Small intestine (tissue), 7 donors: ENCODE measurements at regions not wholly inside any gene's neighbourhood (a gene's known extent, or its start where the extent isn't known, plus 50 kb on each side); places are given as distances from the start of the nearest gene placed in this dataset.

Experiments used
- DNase-seq, 2 donors: peaks; one replicate each; pipeline versions ENCODE4 v3.0.0 to v3.0.0-alpha.2; 2013
- FAIRE-seq: peaks from 2 replicates; lab custom pipeline; 2012; peaks lifted over from hg19 to GRCh38; lab: Jason Lieb, UNC
- H3K27ac ChIP-seq, 3 donors: one replicate each; pipeline ENCODE4 v1.5.1; 2013; ENCODE audit warnings: low read length in 2 of 3, mild to moderate bottlenecking in 2 of 3, control low read depth in 1 of 3, inconsistent platforms in 1 of 3, low read depth in 1 of 3, moderate library complexity in 1 of 3
- H3K27me3 ChIP-seq, 3 donors: one replicate each; pipeline ENCODE4 v1.6.1; 2013; ENCODE audit warnings: low read length in 3 of 3, inconsistent platforms in 1 of 3; ENCODE audit not compliant: control insufficient read depth in 3 of 3, insufficient read depth in 3 of 3
- H3K36me3 ChIP-seq, 3 donors: one replicate each; pipeline ENCODE4 v1.6.1; 2013; ENCODE audit warnings: low read length in 3 of 3, inconsistent platforms in 1 of 3, low read depth in 1 of 3, mild to moderate bottlenecking in 1 of 3, moderate library complexity in 1 of 3; ENCODE audit not compliant: control insufficient read depth in 3 of 3, insufficient read depth in 2 of 3
- H3K4me1 ChIP-seq, 3 donors: one replicate each; pipeline ENCODE4 v1.6.1; 2013; ENCODE audit warnings: low read length in 2 of 3, inconsistent platforms in 1 of 3, low read depth in 1 of 3, mild to moderate bottlenecking in 1 of 3, moderate library complexity in 1 of 3; ENCODE audit not compliant: control insufficient read depth in 3 of 3, insufficient read depth in 2 of 3
- H3K4me3 ChIP-seq, 3 donors: one replicate each; pipeline ENCODE4 v1.5.1; 2013; ENCODE audit warnings: low read length in 3 of 3, control low read depth in 1 of 3, inconsistent platforms in 1 of 3, low read depth in 1 of 3, mild to moderate bottlenecking in 1 of 3, moderate library complexity in 1 of 3
- H3K9me3 ChIP-seq, 2 donors: one replicate each; pipeline ENCODE4 v1.6.1; 2013; ENCODE audit warnings: low read depth in 1 of 2, low read length in 1 of 2; ENCODE audit not compliant: control insufficient read depth in 2 of 2, insufficient read depth in 1 of 2
- WGBS, 3 donors: extraction: QIAGEN DNeasy Blood & Tissue Kit; methylation state at CpG; one replicate each; pipeline ENCODE4 v1.1.7; 2013; 5-methylcytosine and 5-hydroxymethylcytosine counted together
- donor health status: healthy with polysubstance abuse.
- donor health status: control.
- donor health status: control.
- donor health status: Bipolar disorder and iron deficiency.
- donor health status: healthy.

DNA sequence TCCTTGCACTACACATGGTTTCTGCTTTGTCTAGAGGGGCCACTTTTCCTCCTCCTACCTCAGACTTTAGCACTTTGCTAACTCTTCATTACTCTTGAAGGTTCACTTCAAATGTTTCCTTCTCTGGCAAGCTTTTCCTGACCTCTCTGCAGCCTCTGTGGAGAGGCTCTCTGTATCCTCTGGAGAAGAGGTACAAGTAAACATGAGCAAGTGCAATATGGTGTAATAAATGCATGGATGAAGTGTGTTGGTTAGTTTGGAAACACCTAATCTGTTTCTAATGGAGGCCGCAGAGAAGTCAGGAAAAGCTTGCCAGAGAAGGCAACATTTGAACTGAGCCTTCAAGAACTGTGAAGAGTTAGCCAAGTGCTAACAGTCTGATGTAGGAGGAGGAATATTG is 329.3 kb downstream of the GRIN2B start:
- FAIRE-seq (no peak), DNase-seq (no peak)
- WGBS, 3 donors = 86 to 98% (median 89%) methylated on average over 1 of the region's 1 CpG
- H3K36me3 ChIP-seq = no peaks in the 10 kb centered on the region
- no peak overlapping the region for H3K27ac ChIP-seq
- H3K9me3 ChIP-seq = no peaks in the 10 kb centered on the region
- no peaks in the 10 kb centered on the region for H3K27me3 ChIP-seq
- no peaks in the 10 kb centered on the region for H3K4me1 ChIP-seq
- no peak overlapping the region for H3K4me3 ChIP-seq

DNA sequence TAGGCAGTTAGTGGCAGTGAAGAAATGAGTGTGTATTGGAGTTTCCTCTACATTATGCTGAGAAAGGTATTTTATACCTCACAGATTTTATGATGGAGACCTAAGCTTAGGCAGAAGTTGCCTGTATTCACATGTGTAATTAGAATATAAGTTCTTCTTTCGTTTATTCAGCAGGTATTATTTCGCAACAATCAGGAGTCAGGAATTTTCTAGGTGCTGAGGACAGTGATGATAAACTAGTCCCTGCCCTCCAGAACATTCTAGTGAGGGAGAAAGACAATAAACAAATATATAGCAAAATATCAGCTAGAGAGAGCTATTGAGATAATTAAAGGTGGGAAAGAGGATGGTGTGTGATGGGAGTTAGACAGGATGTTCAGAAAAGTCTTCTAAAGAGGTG is 345.7 kb downstream of the GRIN2B start:
- no peak for DNase-seq
- FAIRE-seq = no peak
- H3K4me1 ChIP-seq = no peaks in the 10 kb centered on the region
- no peaks in the 10 kb centered on the region for H3K36me3 ChIP-seq
- WGBS, 3 donors = 47 to 64% (median 53%) methylated on average over 2 of the region's 2 CpGs
- H3K4me3 ChIP-seq = no peak overlapping the region
- H3K27ac ChIP-seq = no peak overlapping the region
- no peaks in the 10 kb centered on the region for H3K27me3 ChIP-seq
- no peaks in the 10 kb centered on the region for H3K9me3 ChIP-seq

DNA sequence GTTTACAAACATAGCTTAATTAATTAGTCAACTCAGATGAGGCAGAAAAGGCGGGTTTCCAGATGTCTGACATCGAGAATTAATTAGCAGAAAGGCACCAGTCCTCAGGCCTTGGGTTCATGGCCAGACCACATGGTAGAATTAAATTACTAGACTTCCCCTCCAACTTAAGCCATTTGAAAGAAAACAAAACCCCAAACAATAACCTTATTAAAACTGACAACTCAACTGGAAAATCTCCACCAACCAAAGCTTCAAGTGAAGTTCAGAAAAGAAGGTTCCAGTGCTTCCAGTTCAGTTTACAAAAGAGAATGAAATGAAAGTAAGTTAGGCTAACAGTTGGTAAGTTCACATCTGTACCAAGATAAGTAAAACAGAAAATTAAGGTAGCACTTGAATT is 349.5 kb downstream of the GRIN2B start:
- H3K4me3 ChIP-seq = no peak overlapping the region
- DNase-seq (no peak), FAIRE-seq (no peak)
- H3K4me1 ChIP-seq = no peaks in the 10 kb centered on the region
- H3K36me3 ChIP-seq = no peaks in the 10 kb centered on the region
- 73 to 94% (median 74%) methylated on average over 2 of the region's 2 CpGs for WGBS, 3 donors
- H3K27ac ChIP-seq = no peak overlapping the region
- no peaks in the 10 kb centered on the region for H3K27me3 ChIP-seq
- no peaks in the 10 kb centered on the region for H3K9me3 ChIP-seq

DNA sequence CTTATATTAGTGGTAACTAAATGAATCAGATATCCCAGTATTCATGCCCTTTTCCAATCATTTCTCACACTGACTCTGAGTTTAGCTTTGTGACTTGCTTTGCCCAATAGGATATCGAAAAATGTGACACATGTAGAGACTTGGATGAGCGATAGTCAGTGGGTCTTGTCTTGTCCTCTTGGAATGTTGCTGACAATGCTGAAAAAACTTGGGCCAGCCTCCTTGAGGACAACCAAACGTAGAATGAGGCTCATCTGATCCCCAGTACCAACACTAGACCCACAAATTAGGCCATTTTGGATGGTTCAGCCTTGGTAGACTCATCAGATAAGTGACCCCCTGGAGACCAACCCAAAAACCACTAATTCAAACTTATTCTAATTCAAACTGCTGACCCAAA is 351.0 kb downstream of the GRIN2B start:
- H3K9me3 ChIP-seq = no peaks in the 10 kb centered on the region
- DNase-seq (no peak), FAIRE-seq (no peak)
- H3K4me1 ChIP-seq = no peaks in the 10 kb centered on the region
- H3K4me3 ChIP-seq = no peak overlapping the region
- no peak overlapping the region for H3K27ac ChIP-seq
- no peaks in the 10 kb centered on the region for H3K27me3 ChIP-seq
- WGBS, 3 donors = 77 to 82% (median 78%) methylated on average over 3 of the region's 3 CpGs
- no peaks in the 10 kb centered on the region for H3K36me3 ChIP-seq

DNA sequence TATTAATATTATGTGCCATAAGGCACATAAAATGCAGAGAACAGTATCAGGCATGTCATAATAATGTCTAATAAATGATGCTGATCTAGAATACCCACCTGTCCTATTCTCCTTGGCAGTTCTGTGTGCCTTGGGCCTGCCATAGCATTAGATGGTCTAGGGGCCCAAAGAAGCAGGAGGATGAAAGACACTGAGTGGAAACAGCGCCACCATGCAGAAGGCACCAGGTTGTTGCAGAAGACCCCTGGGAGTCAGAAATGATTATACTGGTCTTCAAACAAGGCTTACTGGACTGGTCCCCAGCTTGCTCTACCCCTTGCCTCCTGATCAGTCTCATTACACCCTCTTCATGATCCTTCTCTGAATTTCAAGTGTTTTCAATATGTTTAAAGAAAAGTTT is 353.3 kb downstream of the GRIN2B start:
- Histone ChIP-seq H3K27me3 (peaks cover 0 to 1% (median 0%) of the 10 kb centered on the region in 3 donors), H3K9me3 (no peaks in the 10 kb centered on the region), H3K36me3 (no peaks in the 10 kb centered on the region), H3K4me1 (no peaks in the 10 kb centered on the region), H3K27ac (no peak overlapping the region), H3K4me3 (no peak overlapping the region)
- DNase-seq (no peak), FAIRE-seq (no peak)
- 78 to 92% (median 90%) methylated on average over 1 of the region's 1 CpG for WGBS, 3 donors

DNA sequence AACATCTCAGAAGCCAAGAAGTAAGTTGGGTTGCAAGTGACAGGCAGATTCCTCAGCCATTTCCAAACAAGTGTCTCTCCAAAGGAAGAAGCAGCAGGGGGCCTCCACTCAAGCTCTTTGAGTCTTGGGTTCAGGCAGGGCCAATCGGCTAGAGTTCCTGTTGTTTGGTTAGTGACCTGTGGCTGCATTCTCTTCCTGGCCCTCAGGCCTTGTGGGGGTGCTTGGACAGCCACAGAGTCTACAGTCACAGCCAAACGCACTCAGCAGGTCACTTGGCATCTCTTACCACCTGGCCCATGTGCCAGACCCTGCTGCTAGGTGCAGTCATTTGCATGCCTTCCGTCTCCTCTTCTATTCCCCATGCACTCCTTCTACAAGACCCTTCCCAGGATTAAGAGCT is 353.9 kb downstream of the GRIN2B start:
- no peak for FAIRE-seq
- WGBS, 3 donors = 49 to 88% (median 80%) methylated on average over 3 of the region's 3 CpGs

DNA sequence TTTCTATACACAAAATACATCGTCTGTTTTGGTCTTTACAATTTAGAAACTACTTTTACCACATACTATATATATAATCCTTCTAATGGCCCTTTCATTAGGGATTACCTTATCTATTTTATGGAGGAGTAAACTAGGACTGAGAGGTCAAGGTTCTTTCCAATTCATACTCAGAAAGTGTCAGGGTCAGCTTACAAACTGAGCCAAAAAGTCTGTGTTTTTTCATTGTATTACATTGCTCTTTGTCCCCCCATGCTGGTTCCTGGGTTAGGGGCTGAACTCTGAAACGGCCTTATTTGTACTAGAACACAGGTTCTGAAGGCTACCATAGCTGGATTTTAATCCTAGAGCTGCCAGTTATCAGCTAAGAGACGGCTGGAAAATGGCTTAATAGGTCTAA is 368.1 kb downstream of the GRIN2B start:
- Histone ChIP-seq H3K27me3 (no peaks in the 10 kb centered on the region), H3K9me3 (no peaks in the 10 kb centered on the region), H3K4me1 (no peaks in the 10 kb centered on the region), H3K27ac (no peak overlapping the region), H3K36me3 (no peaks in the 10 kb centered on the region), H3K4me3 (no peak overlapping the region)
- FAIRE-seq = no peak
- DNase-seq = peak in 1 of 2 donors; percentile 13
- 25 to 43% (median 30%) methylated on average over 3 of the region's 3 CpGs for WGBS, 3 donors

More for the DNA sequence above, 353.9 kb downstream of the GRIN2B start:
- Histone ChIP-seq H3K9me3 (no peaks in the 10 kb centered on the region), H3K4me1 (no peaks in the 10 kb centered on the region), H3K27me3 (peaks cover 0 to 1% (median 0%) of the 10 kb centered on the region in 3 donors), H3K36me3 (no peaks in the 10 kb centered on the region), H3K27ac (no peak overlapping the region), H3K4me3 (no peak overlapping the region)
- no peak for DNase-seq

DNA sequence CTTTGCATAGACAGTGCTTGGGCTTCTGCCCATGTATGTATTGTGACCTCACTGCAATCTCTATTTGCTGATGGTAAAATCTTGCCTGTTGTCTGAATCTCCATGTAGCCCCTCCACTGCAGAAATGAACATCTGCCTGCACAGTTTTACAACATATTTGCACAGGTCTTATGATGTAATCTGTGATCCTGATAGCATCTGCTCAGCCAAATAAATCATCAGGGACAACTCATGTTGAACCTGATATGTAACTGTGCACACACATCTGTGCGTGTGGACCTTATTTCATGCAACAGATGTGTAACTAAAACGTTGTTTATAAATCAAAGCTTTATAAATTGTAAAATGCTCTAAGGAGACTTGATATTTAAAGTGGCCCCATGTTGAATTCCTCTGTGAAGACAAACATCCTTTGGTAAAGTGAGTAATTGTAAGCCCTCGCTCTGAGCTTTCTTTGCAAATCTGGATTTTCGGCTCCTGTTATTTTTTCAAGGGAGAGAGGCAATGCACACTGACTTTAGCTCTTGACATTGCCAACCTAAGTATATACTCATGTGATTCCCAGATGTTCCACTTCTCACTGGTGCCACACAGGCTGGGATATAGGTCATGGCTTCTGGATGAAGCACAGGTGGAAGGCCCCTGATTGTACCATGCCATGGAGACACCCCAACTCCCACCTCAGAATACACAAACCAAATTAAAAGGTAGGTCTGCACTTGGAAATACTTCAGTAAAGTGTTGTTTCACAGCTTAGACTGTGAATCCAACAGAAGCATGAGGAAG is 371.3 kb downstream of the GRIN2B start:
- 51 to 57% (median 57%) methylated on average over 4 of the region's 4 CpGs for WGBS, 3 donors
- H3K36me3 ChIP-seq = no peaks in the 10 kb centered on the region
- H3K9me3 ChIP-seq = no peaks in the 10 kb centered on the region
- no peaks in the 10 kb centered on the region for H3K27me3 ChIP-seq
- no peak for FAIRE-seq
- no peaks in the 10 kb centered on the region for H3K4me1 ChIP-seq
- DNase-seq = peak in 1 of 2 donors; percentile 6
- no peak overlapping the region for H3K27ac ChIP-seq
- no peak overlapping the region for H3K4me3 ChIP-seq

DNA sequence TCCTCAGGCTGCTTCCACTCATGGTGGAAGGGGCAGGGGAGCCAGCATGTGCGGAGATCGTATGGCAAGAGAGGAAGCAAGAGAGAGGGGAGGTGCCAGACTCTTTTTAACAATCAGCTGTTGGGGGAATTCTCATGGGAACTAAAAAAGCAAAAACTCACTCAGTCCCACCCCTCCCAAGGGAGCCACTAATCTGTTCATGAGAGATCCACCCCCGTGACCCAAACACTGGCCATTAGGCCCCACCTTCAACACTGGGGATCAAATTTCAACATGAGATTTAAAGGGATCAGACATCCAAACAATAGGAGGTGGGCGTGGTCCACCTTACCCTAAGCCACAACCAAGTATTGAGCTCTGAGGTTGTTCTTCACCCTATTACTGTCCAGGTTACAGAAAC is 375.1 kb downstream of the GRIN2B start:
- Histone ChIP-seq H3K9me3 (no peaks in the 10 kb centered on the region), H3K4me3 (no peak overlapping the region), H3K36me3 (no peaks in the 10 kb centered on the region), H3K4me1 (no peaks in the 10 kb centered on the region), H3K27ac (no peak overlapping the region), H3K27me3 (no peaks in the 10 kb centered on the region)
- WGBS, 3 donors = 49 to 51% (median 50%) methylated on average over 4 of the region's 4 CpGs
- FAIRE-seq = no peak
- DNase-seq = no peak
